ENCODE measurements at regions not wholly inside any gene's neighbourhood (a gene's known extent, or its start where the extent isn't known, plus 50 kb on each side); places are given as distances from the start of the nearest gene placed in this dataset.

GRCh38 chr13:24106429-24106828 lies 54.1 kb upstream of the SPATA13 start:
- Histone ChIP-seq H3K9me3 (replicated peaks; ENCODE audit: control insufficient read depth, low read depth, low read length) (no peaks in the 10 kb centered on the region), H3K27ac (ENCODE audit: low read length) (no peak overlapping the region), H3K36me3 (ENCODE audit: control insufficient read depth, insufficient read depth, low read length) (no peaks in the 10 kb centered on the region), H3K27me3 (ENCODE audit: control insufficient read depth, insufficient read depth, low read length) (no peaks in the 10 kb centered on the region), H3K4me3 (ENCODE audit: low read length) (no peak overlapping the region), H3K4me1 (ENCODE audit: control insufficient read depth, insufficient read depth, low read length) (no peaks in the 10 kb centered on the region)
- no peak for DNase-seq
- WGBS (ENCODE audit: insufficient coverage) = 43% methylated on average over 5 of the region's 5 CpGs

GRCh38 chr13:24107955-24108614 lies 52.4 kb upstream of the SPATA13 start:
- no peaks in the 10 kb centered on the region for H3K36me3 ChIP-seq (ENCODE audit: control insufficient read depth, insufficient read depth, low read length)
- H3K4me1 ChIP-seq (ENCODE audit: control insufficient read depth, insufficient read depth, low read length) = no peaks in the 10 kb centered on the region
- WGBS (ENCODE audit: insufficient coverage) = 55% methylated on average over 11 of the region's 16 CpGs
- DNase-seq = no peak
- H3K27me3 ChIP-seq (ENCODE audit: control insufficient read depth, insufficient read depth, low read length) = no peaks in the 10 kb centered on the region
- H3K4me3 ChIP-seq (ENCODE audit: low read length) = no peak overlapping the region
- H3K9me3 ChIP-seq (replicated peaks; ENCODE audit: control insufficient read depth, low read depth, low read length) = no peaks in the 10 kb centered on the region
- H3K27ac ChIP-seq (ENCODE audit: low read length) = no peak overlapping the region

- Histone ChIP-seq H3K9me3 (replicated peaks; ENCODE audit: control insufficient read depth, low read depth, low read length) (no peaks in the 10 kb centered on the region), H3K36me3 (ENCODE audit: control insufficient read depth, insufficient read depth, low read length) (no peaks in the 10 kb centered on the region), H3K27ac (ENCODE audit: low read length) (no peak overlapping the region), H3K4me1 (ENCODE audit: control insufficient read depth, insufficient read depth, low read length) (no peaks in the 10 kb centered on the region), H3K27me3 (ENCODE audit: control insufficient read depth, insufficient read depth, low read length) (no peaks in the 10 kb centered on the region), H3K4me3 (ENCODE audit: low read length) (no peak overlapping the region)
- DNase-seq = no peak
- WGBS (ENCODE audit: insufficient coverage) = 73% methylated on average over 5 of the region's 7 CpGs
These were observed 51.9 kb upstream of the SPATA13 start for GRCh38 chr13:24108615-24108965.

- Histone ChIP-seq H3K27me3 (ENCODE audit: control insufficient read depth, insufficient read depth, low read length) (no peaks in the 10 kb centered on the region), H3K4me3 (ENCODE audit: low read length) (no peak overlapping the region), H3K36me3 (ENCODE audit: control insufficient read depth, insufficient read depth, low read length) (no peaks in the 10 kb centered on the region), H3K27ac (ENCODE audit: low read length) (no peak overlapping the region), H3K4me1 (ENCODE audit: control insufficient read depth, insufficient read depth, low read length) (no peaks in the 10 kb centered on the region), H3K9me3 (replicated peaks; ENCODE audit: control insufficient read depth, low read depth, low read length) (no peaks in the 10 kb centered on the region)
- no CpG with 5 or more reads among the region's 4 CpGs for WGBS (ENCODE audit: insufficient coverage)
- DNase-seq = no peak
These were observed 50.5 kb upstream of the SPATA13 start for GRCh38 chr13:24110011-24110410.

All from muscle of leg (tissue), 3 donors.